ENCODE measurements at regions not wholly inside any gene's neighbourhood (a gene's known extent, or its start where the extent isn't known, plus 50 kb on each side); places are given as distances from the start of the nearest gene placed in this dataset.

DNA sequence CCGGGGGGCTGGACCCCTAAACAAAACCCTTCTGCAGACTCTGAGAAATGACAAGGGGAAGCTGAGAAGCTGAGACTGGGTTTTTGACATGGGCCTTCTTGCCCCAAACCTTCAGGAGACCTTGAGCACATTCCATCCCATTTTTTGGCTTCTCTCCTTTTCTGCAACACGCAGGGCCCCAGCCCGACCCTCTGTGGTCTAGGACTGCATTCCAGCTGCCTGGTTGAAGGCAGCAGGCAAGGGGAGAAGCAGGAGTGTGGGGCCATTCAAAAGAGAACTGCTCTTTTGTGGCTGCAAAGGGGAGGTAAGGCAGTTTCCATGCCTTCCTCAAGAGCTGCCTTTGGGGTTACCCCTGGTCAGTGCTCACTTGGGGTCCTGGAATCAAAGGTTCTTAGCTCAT is 263.0 kb downstream of the TLE3 start:
- TF ChIP-seq, protein P1, sequence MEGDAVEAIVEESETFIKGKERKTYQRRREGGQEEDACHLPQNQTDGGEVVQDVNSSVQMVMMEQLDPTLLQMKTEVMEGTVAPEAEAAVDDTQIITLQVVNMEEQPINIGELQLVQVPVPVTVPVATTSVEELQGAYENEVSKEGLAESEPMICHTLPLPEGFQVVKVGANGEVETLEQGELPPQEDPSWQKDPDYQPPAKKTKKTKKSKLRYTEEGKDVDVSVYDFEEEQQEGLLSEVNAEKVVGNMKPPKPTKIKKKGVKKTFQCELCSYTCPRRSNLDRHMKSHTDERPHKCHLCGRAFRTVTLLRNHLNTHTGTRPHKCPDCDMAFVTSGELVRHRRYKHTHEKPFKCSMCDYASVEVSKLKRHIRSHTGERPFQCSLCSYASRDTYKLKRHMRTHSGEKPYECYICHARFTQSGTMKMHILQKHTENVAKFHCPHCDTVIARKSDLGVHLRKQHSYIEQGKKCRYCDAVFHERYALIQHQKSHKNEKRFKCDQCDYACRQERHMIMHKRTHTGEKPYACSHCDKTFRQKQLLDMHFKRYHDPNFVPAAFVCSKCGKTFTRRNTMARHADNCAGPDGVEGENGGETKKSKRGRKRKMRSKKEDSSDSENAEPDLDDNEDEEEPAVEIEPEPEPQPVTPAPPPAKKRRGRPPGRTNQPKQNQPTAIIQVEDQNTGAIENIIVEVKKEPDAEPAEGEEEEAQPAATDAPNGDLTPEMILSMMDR (conservative IDR thresholded peaks at IDR 0.05 in 1 of 2, IDR thresholded peaks at IDR 0.05 in 1 of 2; ENCODE audit: low read depth in 1 of 2, low read length in 2 of 2): no peak
- no peak for TF ChIP-seq EZH2 (IDR thresholded peaks at IDR 0.05; ENCODE audit: low read length, missing control alignments)
